DMS114 treated with DMSO at 0.1 percent for 48 hours (cell line): ENCODE measurements at regions not wholly inside any gene's neighbourhood (a gene's known extent, or its start where the extent isn't known, plus 50 kb on each side); places are given as distances from the start of the nearest gene placed in this dataset.

Source experiments
- DNase-seq: peaks from one replicate; lab custom pipeline; 2025; ENCODE audit not compliant: unreplicated experiment; lab: John Stamatoyannopoulos, UW

DNA sequence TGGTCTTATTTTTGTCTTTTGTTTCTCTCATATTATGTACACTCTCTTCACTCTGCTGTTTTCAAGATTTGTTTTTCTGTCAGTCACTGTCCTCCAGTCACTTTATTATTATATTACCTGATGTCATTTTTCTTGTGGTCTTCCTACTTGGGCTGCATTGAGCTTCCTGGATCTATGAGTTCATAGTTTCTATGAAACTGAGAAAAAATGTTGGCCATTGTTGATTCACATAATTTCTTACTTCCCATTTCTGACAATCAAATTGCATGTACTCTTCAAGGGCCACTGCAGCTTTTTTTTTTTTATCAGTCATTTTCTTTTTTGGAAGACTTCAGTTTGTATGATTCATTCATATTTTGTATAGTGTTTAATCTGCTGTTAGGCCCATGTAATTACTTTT is 1180.6 kb upstream of the GBE1 start:
- no peak for DNase-seq

DNA sequence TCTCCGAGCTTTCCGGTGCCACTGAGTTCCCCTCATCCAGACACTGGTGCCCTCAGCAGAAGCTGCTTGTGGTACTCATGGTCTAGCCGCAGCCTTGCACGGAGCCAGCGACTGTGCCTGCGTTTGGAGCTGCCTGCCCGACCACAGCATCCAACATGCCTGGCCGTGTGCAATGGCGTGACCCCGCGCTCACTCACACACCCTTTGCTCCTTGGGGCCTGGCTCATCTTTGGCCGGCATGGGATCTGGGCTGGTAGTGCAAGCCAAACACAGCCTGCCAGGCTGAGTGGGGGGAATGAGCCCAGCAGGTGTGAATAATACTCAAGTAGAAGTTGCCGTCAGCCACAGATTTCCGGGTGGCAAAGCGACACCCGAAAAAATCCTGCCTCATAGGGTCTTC is 1178.7 kb upstream of the GBE1 start:
- DNase-seq, result no peak

DNA sequence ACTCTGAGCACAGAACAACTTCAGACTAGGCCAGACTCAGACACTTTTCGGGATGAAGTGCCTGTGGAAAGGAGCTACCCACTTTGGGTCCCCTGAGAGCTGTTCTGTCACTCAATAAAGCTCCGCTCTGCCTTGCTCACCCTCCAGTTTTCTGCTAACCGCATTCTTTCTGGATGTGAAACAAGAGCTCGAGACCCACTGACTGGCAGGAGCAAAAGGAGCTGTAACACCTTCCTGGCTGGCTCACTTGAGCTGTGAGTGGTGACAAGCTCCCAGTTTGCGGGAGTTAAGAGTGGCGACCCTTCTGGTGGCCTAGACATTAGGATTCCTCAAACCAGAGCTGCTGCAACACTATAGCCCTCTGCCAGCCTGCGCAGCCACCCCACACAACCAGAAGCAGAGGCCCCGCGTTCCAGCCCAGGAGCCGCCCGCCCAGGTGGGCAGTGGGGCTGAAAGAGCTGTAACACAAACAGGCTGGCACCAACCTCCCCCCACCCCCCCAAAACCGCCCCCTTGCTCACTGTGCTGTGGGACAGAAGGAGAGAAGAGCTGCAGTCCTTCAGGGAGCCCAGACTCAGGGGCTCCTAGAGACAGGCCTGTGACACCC is 1178.1 kb upstream of the GBE1 start:
- no peak for DNase-seq

DNA sequence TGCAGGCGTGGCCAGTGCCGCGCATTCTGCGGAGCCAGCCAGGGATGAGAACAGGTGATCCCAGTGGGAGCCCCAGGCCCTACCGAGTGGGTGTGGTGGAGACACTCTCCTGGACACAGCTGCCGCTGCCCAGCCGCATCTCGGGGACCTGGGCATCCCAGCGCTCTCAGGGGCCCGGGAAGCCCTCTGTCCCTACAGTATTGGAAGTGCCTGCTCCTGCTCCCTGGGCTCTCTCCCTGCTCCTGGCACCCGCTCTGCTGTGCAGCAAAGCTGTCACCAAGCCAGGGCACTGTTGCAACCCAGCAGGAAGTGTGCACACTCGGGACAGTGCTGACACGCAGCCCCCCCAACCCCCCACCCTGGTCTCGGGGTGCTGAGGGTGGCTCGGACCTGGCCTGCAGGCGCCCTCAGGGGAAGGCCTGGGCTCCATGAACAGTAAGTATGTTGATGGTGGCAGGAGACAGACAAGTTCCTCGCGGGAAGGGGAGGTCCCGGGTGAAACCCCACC is 1177.4 kb upstream of the GBE1 start:
- DNase-seq, result no peak

DNA sequence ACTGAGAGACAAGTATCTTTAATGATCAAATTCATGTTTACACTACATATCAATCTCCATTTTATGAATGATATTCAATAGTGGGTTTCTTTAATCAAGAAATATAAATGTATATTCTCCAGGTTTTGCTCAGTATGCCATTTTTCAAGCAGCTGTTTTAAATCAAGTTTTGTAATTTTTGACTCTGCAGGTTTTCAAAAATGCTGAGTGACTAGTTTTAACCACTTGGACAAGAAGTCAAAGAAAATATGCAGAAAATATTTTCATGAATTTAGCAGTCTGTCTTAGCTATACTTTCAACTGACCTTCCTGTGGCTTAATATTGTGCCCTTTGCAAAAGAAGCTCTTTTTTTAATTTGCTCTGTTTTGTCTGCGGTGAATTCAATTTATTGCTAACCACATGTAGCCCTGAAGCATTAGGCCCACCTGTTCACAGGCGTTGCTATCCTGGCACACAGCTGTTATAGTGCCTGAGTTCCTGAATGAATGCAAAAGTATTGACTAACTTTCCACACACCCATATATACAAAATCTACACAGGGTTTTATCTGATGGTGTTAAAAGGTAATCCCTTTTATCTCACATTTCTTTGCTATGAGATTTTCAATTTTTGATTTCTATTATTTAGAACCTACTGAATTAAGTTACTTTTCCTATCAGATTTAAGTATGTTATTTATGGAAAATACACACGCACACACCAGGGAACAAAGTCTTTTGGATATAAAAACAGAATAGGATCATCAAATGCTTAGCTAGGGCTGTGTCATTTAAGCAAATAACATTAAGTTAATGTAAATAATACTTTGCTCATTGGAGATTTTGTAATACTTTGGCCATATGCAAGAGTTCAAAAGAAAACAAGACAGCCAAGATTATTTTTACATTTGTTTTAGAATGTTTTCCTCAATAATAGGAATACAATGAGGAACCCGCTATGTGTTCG is 1166.1 kb upstream of the GBE1 start:
- DNase-seq, result no peak

DNA sequence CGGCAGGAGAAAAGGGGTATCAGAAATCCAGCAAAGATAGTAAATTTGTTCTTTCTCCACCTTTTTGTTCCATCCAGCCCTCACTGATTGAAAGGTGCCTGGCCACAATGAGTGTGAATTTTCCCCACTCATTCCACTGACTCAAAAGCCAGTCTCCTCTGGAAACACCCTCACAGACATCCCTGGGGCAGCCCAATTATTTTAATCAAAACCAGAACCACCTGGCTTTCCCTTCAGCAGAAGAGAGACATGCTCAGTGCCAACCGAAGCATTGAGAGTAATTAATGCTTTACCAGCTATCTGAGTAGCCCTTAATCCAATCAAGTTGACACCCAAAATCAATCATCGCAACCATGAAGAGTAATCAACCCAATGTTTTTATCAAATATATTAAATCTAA is 1129.6 kb upstream of the GBE1 start:
- no peak for DNase-seq

DNA sequence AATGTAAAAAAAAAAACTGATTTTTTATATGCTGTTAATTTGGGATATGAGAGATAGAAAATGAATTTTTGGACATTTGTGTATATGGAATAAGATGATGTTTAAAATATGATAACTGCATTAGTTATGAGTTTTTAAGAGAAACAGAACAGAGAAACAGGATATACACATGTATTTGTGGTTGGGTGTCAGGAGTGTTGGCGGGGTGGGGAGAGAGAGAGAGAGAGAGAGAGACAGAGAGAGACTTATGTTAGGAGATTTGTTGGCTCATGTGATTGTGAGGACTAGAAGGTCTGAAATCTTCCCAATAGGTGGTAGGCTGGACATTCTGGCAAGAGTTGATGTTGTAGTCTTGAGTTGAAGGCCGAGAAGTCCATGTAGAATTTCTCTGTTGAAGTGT is 1121.6 kb upstream of the GBE1 start:
- DNase-seq, result no peak

DNA sequence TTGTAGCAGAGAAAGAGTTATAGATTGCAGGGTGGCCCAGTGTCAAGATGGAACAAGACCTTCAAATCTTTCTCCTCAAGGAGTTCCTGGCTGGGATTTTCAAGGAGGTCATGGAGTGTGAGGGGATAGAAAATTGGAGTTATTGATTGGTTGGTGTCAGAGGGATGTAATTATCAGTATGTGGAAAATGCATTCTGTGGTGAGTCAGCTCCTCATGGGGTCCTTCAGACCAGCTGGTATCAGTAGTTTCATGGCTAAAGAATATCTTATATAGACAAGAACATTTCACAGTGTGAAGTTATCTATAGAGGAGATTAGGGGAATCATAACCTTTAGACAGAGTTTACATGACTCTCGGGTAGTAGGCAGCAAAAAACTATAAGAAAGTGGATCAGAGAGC is 1114.0 kb upstream of the GBE1 start:
- no peak for DNase-seq

DNA sequence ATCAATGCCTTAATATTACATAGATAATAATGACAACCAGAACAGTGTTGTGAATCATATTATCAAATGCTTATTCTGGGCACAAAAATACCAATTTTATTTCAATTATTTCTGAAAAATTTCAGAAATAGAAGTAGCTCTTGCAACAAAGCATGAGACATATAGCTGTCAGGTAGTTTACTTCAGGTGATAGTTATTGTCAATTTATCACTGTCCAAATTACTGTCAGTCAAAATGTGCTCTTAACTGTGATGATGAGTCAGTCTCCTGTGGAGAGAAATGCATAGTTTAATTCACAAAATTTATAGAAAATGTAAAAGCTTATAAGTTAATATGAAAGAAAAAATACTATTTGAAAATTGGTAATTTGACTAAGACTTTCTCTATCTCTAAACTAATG is 1078.4 kb upstream of the GBE1 start:
- no peak for DNase-seq

DNA sequence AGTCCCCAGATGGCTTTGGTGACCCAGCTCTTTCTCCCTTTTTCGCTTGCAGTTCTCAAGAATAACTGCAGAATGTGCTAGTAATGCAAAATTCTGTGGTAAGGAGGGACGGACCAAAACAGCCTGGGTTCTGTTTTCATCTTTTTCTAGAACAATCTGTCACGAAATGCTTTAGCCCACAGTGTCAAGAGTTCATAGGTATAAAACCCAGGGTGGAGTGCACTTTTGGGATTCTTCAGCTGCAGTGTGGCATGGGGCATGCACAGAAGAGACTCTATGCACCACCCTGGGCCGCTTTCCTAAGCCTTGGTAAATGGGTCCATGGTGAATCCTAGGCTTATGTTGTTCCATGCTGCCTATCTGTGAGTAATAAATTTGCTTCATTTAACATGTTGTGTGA is 1072.7 kb upstream of the GBE1 start:
- no peak for DNase-seq

DNA sequence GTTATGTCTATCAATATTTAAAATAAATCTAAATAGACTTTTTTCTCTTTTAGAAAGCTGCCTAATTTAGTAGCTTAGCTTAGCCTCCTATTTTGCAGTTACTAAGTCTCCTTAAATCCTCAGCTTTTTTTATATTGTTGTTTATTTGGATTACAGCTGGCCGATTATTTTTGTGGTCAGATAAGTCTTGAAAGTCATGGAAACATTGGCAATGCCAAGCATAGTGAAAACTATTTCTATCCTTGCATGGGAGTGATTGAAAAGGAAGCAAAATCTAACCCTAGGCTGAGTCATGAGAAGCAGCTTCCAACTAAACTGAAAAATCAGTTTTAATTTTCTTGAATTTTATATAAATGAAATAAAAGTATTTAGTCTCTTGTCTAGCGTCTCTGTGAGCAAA is 1063.0 kb upstream of the GBE1 start:
- no peak for DNase-seq

DNA sequence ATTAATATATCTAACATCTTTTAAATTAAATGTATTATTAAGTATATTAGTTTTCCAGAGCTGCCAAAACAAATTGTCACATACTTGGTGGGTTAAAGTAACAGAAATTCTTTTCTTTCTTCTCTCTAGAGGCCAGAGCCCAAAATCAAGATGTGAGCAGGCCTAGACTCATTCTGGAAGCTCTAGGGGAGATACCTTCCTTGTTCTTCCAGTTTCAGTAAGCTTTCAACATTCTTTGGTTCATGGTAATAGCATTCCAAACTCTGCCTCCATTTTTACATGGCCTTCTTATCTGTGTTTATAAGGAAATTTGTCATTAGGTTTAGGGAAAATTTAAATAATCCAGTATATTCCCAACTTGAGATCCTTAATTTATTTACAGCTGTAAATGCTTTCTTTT is 1054.6 kb upstream of the GBE1 start:
- DNase-seq, result no peak

DNA sequence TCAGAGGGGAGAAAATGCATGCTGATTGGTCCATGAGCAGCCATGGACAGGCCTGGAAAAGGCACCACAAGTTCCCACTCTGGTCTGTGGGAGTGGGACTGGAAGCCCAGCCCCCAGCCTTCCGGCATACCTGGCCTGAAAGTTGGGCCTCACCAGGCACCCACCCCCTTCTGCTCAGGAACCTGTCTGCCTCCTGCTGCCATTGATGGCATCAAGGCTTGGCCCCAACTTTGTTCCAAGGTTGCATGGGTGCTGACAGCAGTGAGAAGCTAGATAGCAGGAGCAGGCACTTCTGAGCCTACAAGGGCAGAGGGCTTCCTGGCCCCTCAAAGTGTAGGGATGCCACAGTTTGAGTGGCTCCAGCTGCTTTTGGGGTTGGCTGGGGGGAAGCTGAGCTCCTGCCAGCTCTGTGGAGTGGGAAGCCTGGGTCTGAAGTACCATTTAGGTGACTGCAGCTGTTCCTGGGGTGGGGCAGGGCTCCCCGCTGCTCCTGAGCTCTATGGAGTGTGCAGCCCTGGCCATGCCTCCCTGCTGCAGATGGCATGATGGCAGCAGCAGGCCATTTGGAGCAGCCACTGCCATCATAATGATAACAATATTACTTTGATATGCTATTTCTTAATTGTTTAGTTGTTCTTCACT is 1054.1 kb upstream of the GBE1 start:
- DNase-seq, result no peak

DNA sequence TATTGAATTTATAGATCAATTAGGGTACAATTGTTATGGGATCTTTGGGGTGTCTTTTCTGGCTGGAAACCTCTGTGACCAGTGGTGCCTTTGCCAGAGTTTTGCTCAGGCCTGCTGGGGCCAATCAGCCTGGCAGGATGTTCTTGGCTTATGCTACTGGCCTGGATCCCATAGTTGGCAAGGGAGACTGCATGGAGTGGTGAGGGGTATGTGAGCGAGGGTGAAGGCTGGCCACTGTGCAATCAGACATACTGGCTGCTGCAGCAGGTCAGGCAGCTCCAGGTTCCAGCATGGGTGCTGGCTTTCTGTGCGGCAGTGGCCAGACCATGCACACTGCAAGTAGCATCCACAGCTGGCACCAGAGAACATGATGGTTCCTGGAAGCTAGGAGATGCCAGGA is 1053.2 kb upstream of the GBE1 start:
- no peak for DNase-seq

DNA sequence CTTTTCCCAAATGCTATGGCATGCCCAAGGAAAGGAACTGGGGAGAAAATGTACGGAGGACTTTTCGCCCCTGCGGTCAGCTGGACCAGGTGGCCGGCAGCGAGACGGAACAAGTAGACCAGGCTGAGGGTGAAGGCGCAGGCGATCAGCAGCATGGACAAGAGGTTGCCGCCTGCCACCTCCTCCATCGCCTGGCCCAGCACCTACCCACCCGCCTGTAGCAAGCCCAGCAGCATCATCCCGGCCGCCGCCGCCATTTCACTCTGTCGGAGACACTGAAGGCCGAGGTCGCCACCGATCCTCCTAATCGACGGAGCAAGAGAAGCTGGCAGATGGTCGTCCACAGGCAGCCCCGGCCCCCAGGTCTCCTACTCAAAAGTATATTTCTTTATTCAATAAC is 1046.3 kb upstream of the GBE1 start:
- no peak for DNase-seq

DNA sequence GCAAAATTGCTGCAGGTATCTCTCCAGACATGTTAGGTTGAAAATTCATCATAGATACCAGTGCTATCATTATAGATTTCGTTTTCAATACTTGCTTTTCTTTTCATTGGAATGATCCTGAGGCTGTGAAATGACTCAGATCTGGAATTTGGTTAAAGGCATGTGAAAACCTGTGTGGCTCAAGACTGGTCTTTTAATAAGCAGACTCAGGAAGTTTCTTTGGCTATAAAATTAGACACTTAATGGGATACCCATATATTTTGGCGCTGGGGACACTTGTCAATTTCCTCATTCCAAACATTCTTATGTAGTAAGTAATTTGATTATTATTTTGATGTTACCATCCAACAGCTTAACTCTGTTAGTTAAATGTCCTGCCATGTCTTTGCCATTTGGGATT is 1041.1 kb upstream of the GBE1 start:
- no peak for DNase-seq

DNA sequence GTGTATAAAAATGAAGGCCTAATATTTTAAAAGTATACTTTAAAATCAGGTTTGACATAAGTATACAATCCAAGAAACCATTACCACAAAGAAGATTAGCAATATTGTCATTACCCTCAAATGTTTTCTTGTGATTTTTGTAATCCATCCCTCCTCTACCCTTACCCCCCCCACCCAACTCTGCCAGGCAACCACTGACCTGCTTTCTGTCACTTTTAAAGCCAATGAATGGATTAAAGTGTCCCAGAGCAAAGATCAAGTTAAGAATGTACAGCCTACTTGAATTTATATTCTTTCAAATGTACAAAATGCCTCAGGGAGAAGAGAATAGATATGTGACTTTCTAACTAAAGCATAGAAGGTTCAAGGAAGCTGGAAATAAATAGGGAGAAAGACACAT is 1038.8 kb upstream of the GBE1 start:
- no peak for DNase-seq

DNA sequence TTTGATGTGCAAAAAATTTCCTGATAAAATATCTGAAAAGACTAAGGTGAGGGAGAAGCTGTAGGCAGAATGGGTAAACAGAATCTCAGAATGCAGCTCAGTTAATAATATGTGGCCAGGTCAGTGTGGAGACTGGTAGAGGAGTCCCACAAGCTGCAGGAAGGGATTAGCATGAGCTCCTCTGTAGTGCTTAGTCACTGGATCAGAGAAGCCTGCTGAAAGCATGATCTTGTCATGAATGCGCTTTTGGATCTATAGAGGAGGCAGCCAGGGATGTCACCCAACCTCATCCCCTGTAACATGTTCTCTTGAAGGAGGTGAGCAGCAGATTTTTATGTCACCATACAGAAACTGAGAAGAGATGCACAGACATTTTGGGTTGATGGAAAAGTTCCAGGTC is 1035.3 kb upstream of the GBE1 start:
- no peak for DNase-seq

DNA sequence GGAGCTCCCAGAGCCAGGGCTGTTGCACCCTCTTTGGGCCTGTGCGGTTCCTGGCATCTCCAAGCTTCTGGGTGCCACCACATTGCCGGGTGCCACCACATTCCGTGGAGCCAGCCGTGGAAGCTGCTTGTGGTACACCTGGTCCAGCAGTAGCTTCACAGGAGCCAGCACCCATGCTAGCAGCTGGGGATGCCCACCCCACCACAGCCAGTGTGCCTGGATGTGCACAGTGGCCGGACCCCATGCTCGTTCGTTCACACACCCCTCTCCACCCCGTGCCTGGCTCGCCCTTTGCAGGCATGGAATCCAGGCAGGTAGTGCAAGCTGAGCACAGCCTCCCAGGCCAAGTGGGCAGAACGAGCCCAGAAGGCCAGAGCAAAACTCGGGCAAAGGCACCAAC is 1029.8 kb upstream of the GBE1 start:
- no peak for DNase-seq

DNA sequence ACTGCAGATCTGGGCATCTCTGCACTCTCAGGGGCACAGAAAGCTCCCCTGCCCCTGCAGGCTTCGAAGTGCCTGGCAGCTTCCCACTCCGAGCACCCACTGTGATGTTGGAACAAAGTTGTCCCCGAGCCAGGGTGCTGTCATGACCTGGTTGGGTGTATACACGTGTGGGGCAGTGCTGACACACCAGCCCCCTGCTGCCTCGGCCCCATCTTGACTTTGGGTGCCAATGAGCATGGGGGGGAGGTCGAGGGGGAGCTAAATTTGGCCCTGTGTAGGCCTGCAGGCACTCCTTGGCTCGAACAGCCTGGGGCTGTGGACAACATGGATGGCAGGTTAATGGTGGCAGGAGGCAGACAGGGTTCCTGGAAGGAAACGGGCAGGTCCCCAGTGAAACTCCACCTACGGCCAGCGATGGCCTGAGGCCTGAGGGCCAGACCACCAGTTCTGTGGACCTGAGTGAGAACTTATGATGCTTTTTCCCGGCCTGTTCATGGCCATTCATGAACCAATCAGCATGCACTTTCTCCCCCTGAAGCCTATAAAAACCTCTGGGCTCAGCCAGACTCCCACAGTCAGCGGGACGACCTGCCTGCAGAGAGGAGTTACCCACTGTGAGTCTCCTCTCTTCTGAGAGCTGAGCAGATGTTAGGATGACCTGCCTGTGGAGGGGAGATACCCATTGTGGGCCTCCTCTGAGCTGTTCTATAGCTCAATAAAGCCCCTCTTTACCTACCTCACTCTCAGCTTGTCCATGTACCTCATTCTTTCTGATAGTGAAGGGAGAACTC is 1029.1 kb upstream of the GBE1 start:
- no peak for DNase-seq

DNA sequence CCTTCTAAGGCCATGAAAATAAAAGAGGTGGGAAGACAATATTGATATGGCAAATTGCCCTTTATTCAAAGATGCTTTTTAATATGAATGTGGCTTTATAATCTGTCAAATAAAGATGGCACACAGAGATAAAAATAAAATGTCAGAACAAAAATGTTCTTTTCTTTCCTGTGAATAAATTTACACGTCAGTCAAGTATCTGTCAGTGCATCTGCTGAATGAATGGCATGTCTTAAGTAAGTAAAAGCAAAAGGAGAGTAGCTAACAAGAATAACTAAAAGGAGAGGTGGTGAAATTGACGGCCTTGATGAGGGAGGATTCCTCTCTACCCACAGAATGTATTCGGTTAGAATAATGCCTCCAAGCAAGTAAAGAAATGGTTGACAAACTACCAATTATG is 1021.7 kb upstream of the GBE1 start:
- no peak for DNase-seq
